ENCODE measurements at regions not wholly inside any gene's neighbourhood (a gene's known extent, or its start where the extent isn't known, plus 50 kb on each side); places are given as distances from the start of the nearest gene placed in this dataset.

GRCh38 chr13:103703246-103703645, 637.0 kb upstream of the SLC10A2 start:
- H3K9ac ChIP-seq (ENCODE audit: low read depth, low read length) = no peak overlapping the region
- no peaks in the 10 kb centered on the region for H3K36me3 ChIP-seq (ENCODE audit: insufficient read depth, low read length)
- no peaks in the 10 kb centered on the region for H3K4me1 ChIP-seq (ENCODE audit: insufficient read depth, low read length)
- no peaks in the 10 kb centered on the region for H3K9me3 ChIP-seq (ENCODE audit: control insufficient read depth, insufficient read depth, low read length)

- Histone ChIP-seq H3K9me3 (ENCODE audit: control insufficient read depth, insufficient read depth, low read length) (no peaks in the 10 kb centered on the region), H3K36me3 (ENCODE audit: insufficient read depth, low read length) (no peaks in the 10 kb centered on the region), H3K9ac (ENCODE audit: low read depth, low read length) (no peak overlapping the region), H3K4me1 (ENCODE audit: insufficient read depth, low read length) (peaks cover 9% of the 10 kb centered on the region; the same call in 1 of the 2 replicates)
Observed at GRCh38 chr13:103698000-103698399, 631.8 kb upstream of the SLC10A2 start.

- H3K36me3 ChIP-seq (ENCODE audit: insufficient read depth, low read length) = no peaks in the 10 kb centered on the region
- H3K9me3 ChIP-seq (ENCODE audit: control insufficient read depth, insufficient read depth, low read length) = no peaks in the 10 kb centered on the region
- H3K4me1 ChIP-seq (ENCODE audit: insufficient read depth, low read length) = peaks cover 9% of the 10 kb centered on the region; the same call in 1 of the 2 replicates
- H3K9ac ChIP-seq (ENCODE audit: low read depth, low read length) = no peak overlapping the region
Observed at GRCh38 chr13:103695320-103695719, 629.1 kb upstream of the SLC10A2 start.

- H3K9ac ChIP-seq (ENCODE audit: low read depth, low read length) = no peak overlapping the region
- H3K36me3 ChIP-seq (ENCODE audit: insufficient read depth, low read length) = no peaks in the 10 kb centered on the region
- peaks cover 9% of the 10 kb centered on the region; the same call in 1 of the 2 replicates for H3K4me1 ChIP-seq (ENCODE audit: insufficient read depth, low read length)
- H3K9me3 ChIP-seq (ENCODE audit: control insufficient read depth, insufficient read depth, low read length) = no peaks in the 10 kb centered on the region
Observed at GRCh38 chr13:103694471-103694870, 628.3 kb upstream of the SLC10A2 start.

GRCh38 chr13:103694033-103694432, 627.8 kb upstream of the SLC10A2 start:
- H3K4me1 ChIP-seq (ENCODE audit: insufficient read depth, low read length) = peaks cover 9% of the 10 kb centered on the region; the same call in 1 of the 2 replicates
- no peaks in the 10 kb centered on the region for H3K9me3 ChIP-seq (ENCODE audit: control insufficient read depth, insufficient read depth, low read length)
- no peaks in the 10 kb centered on the region for H3K36me3 ChIP-seq (ENCODE audit: insufficient read depth, low read length)
- no peak overlapping the region for H3K9ac ChIP-seq (ENCODE audit: low read depth, low read length)

GRCh38 chr13:103692442-103692841, 626.2 kb upstream of the SLC10A2 start:
- H3K36me3 ChIP-seq (ENCODE audit: insufficient read depth, low read length) = no peaks in the 10 kb centered on the region
- H3K9ac ChIP-seq (ENCODE audit: low read depth, low read length) = no peak overlapping the region
- H3K4me1 ChIP-seq (ENCODE audit: insufficient read depth, low read length) = peaks cover 9% of the 10 kb centered on the region; the same call in 1 of the 2 replicates
- H3K9me3 ChIP-seq (ENCODE audit: control insufficient read depth, insufficient read depth, low read length) = no peaks in the 10 kb centered on the region

GRCh38 chr13:103676329-103676728, 610.1 kb upstream of the SLC10A2 start:
- Histone ChIP-seq H3K4me1 (ENCODE audit: insufficient read depth, low read length) (no peaks in the 10 kb centered on the region), H3K9ac (ENCODE audit: low read depth, low read length) (no peak overlapping the region), H3K36me3 (ENCODE audit: insufficient read depth, low read length) (no peaks in the 10 kb centered on the region), H3K9me3 (ENCODE audit: control insufficient read depth, insufficient read depth, low read length) (no peaks in the 10 kb centered on the region)

- Histone ChIP-seq H3K9ac (ENCODE audit: low read depth, low read length) (no peak overlapping the region), H3K4me1 (ENCODE audit: insufficient read depth, low read length) (no peaks in the 10 kb centered on the region), H3K9me3 (ENCODE audit: control insufficient read depth, insufficient read depth, low read length) (no peaks in the 10 kb centered on the region), H3K36me3 (ENCODE audit: insufficient read depth, low read length) (no peaks in the 10 kb centered on the region)
Observed at GRCh38 chr13:103671547-103671946, 605.3 kb upstream of the SLC10A2 start.

- H3K9ac ChIP-seq (ENCODE audit: low read depth, low read length) = no peak overlapping the region
- no peaks in the 10 kb centered on the region for H3K4me1 ChIP-seq (ENCODE audit: insufficient read depth, low read length)
- H3K9me3 ChIP-seq (ENCODE audit: control insufficient read depth, insufficient read depth, low read length) = no peaks in the 10 kb centered on the region
- H3K36me3 ChIP-seq (ENCODE audit: insufficient read depth, low read length) = no peaks in the 10 kb centered on the region
Observed at GRCh38 chr13:103663996-103664395, 597.8 kb upstream of the SLC10A2 start.

- Histone ChIP-seq H3K4me1 (ENCODE audit: insufficient read depth, low read length) (no peaks in the 10 kb centered on the region), H3K9ac (ENCODE audit: low read depth, low read length) (no peak overlapping the region), H3K9me3 (ENCODE audit: control insufficient read depth, insufficient read depth, low read length) (no peaks in the 10 kb centered on the region), H3K36me3 (ENCODE audit: insufficient read depth, low read length) (no peaks in the 10 kb centered on the region)
Observed at GRCh38 chr13:103656311-103656710, 590.1 kb upstream of the SLC10A2 start.

- H3K4me1 ChIP-seq (ENCODE audit: insufficient read depth, low read length) = no peaks in the 10 kb centered on the region
- no peaks in the 10 kb centered on the region for H3K36me3 ChIP-seq (ENCODE audit: insufficient read depth, low read length)
- H3K9me3 ChIP-seq (ENCODE audit: control insufficient read depth, insufficient read depth, low read length) = no peaks in the 10 kb centered on the region
- no peak overlapping the region for H3K9ac ChIP-seq (ENCODE audit: low read depth, low read length)
Observed at GRCh38 chr13:103640606-103641005, 574.4 kb upstream of the SLC10A2 start.

- Histone ChIP-seq H3K4me1 (ENCODE audit: insufficient read depth, low read length) (no peaks in the 10 kb centered on the region), H3K36me3 (ENCODE audit: insufficient read depth, low read length) (no peaks in the 10 kb centered on the region)
Observed at GRCh38 chr13:103639326-103639725, 573.1 kb upstream of the SLC10A2 start.

GRCh38 chr13:103638706-103639105, 572.5 kb upstream of the SLC10A2 start:
- H3K9me3 ChIP-seq (ENCODE audit: control insufficient read depth, insufficient read depth, low read length) = no peaks in the 10 kb centered on the region
- no peaks in the 10 kb centered on the region for H3K4me1 ChIP-seq (ENCODE audit: insufficient read depth, low read length)
- no peaks in the 10 kb centered on the region for H3K36me3 ChIP-seq (ENCODE audit: insufficient read depth, low read length)
- H3K9ac ChIP-seq (ENCODE audit: low read depth, low read length) = no peak overlapping the region

More at GRCh38 chr13:103639326-103639725, 573.1 kb upstream of the SLC10A2 start:
- no peak overlapping the region for H3K9ac ChIP-seq (ENCODE audit: low read depth, low read length)
- H3K9me3 ChIP-seq (ENCODE audit: control insufficient read depth, insufficient read depth, low read length) = no peaks in the 10 kb centered on the region

- no peaks in the 10 kb centered on the region for H3K9me3 ChIP-seq (ENCODE audit: control insufficient read depth, insufficient read depth, low read length)
- no peaks in the 10 kb centered on the region for H3K36me3 ChIP-seq (ENCODE audit: insufficient read depth, low read length)
- H3K9ac ChIP-seq (ENCODE audit: low read depth, low read length) = no peak overlapping the region
- no peaks in the 10 kb centered on the region for H3K4me1 ChIP-seq (ENCODE audit: insufficient read depth, low read length)
Observed at GRCh38 chr13:103634066-103634465, 567.8 kb upstream of the SLC10A2 start.

GRCh38 chr13:103625194-103625593, 559.0 kb upstream of the SLC10A2 start:
- no peaks in the 10 kb centered on the region for H3K36me3 ChIP-seq (ENCODE audit: insufficient read depth, low read length)
- H3K4me1 ChIP-seq (ENCODE audit: insufficient read depth, low read length) = no peaks in the 10 kb centered on the region
- H3K9ac ChIP-seq (ENCODE audit: low read depth, low read length) = no peak overlapping the region
- no peaks in the 10 kb centered on the region; the same call in 1 of the 2 replicates for H3K9me3 ChIP-seq (ENCODE audit: control insufficient read depth, insufficient read depth, low read length)

- no peaks in the 10 kb centered on the region for H3K36me3 ChIP-seq (ENCODE audit: insufficient read depth, low read length)
- no peaks in the 10 kb centered on the region; the same call in 1 of the 2 replicates for H3K9me3 ChIP-seq (ENCODE audit: control insufficient read depth, insufficient read depth, low read length)
- no peak overlapping the region for H3K9ac ChIP-seq (ENCODE audit: low read depth, low read length)
- H3K4me1 ChIP-seq (ENCODE audit: insufficient read depth, low read length) = no peaks in the 10 kb centered on the region
Observed at GRCh38 chr13:103618151-103618550, 551.9 kb upstream of the SLC10A2 start.
